Cardiac muscle cell (in vitro differentiated cells and primary cell): ENCODE measurements at regions not wholly inside any gene's neighbourhood (a gene's known extent, or its start where the extent isn't known, plus 50 kb on each side); places are given as distances from the start of the nearest gene placed in this dataset.

Source experiments
- DNase-seq, 2 donors: peaks; one replicate each; pipeline versions ENCODE4 v3.0.0 to v3.0.0-alpha.2; 2010 to 2017; ENCODE audit warnings: low read depth in 1 of 2, low spot score in 1 of 2
- H3K27ac ChIP-seq: fragments of 200-600 bp; sonication (generic); 2 replicates; pipeline ENCODE4 v1.5.1; 2016
- H3K27me3 ChIP-seq: fragments of 200-600 bp; sonication (generic); 2 replicates; pipeline ENCODE4 v1.6.0; 2016; ENCODE audit warnings: control low read depth
- H3K36me3 ChIP-seq: fragments of 200-600 bp; sonication (generic); 2 replicates; pipeline ENCODE4 v1.5.1; 2016; ENCODE audit warnings: control low read depth
- H3K4me1 ChIP-seq: fragments of 200-600 bp; sonication (generic); 2 replicates; pipeline ENCODE4 v1.8.1; 2017; ENCODE audit warnings: low read depth, mild to moderate bottlenecking, mixed run types
- H3K4me3 ChIP-seq: fragments of 200-600 bp; sonication (generic); 2 replicates; pipeline ENCODE4 v1.5.1; 2016; ENCODE audit warnings: mild to moderate bottlenecking
- H3K9me3 ChIP-seq: fragments of 200-600 bp; sonication (generic); 2 replicates; pipeline ENCODE4 v1.5.1; 2017; ENCODE audit warnings: low read depth, mild to moderate bottlenecking, control low read depth
- TF ChIP-seq, protein P1 (sequence below): IDR thresholded peaks from 2 replicates; pipeline ENCODE4 v1.5.1; 2012; ENCODE audit warnings: low read depth, mild to moderate bottlenecking, low read length

GRCh38 chr5:2621631-2622030 lies 129.8 kb downstream of the IRX2 start:
- H3K36me3 ChIP-seq, result no peaks in the 10 kb centered on the region
- H3K9me3 ChIP-seq, result no peaks in the 10 kb centered on the region
- no peak overlapping the region for H3K27ac ChIP-seq
- no peaks in the 10 kb centered on the region for H3K4me1 ChIP-seq
- no peak for DNase-seq
- H3K4me3 ChIP-seq, result no peak overlapping the region
- TF ChIP-seq, protein P1, sequence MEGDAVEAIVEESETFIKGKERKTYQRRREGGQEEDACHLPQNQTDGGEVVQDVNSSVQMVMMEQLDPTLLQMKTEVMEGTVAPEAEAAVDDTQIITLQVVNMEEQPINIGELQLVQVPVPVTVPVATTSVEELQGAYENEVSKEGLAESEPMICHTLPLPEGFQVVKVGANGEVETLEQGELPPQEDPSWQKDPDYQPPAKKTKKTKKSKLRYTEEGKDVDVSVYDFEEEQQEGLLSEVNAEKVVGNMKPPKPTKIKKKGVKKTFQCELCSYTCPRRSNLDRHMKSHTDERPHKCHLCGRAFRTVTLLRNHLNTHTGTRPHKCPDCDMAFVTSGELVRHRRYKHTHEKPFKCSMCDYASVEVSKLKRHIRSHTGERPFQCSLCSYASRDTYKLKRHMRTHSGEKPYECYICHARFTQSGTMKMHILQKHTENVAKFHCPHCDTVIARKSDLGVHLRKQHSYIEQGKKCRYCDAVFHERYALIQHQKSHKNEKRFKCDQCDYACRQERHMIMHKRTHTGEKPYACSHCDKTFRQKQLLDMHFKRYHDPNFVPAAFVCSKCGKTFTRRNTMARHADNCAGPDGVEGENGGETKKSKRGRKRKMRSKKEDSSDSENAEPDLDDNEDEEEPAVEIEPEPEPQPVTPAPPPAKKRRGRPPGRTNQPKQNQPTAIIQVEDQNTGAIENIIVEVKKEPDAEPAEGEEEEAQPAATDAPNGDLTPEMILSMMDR, result no peak
- H3K27me3 ChIP-seq, result no peaks in the 10 kb centered on the region

DNA sequence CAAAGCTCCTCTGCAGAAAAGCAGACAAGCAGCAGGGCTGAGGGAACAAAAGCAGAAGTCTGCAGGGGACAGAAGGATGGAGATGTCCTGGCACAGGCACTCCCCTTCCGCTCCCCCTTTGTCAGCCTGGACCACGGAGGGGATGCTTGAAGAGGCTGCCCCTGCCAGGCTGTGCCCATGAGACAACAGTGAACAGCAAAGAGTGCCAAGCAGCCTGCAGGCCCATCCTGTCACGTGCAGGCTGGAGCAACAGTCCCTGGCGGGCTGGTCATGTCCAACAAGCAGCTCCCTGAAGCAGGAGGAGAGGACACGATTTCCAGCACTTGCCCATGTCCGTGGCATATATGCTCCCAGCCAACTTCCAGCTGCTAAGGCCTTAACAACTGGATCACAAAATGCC lies 132.3 kb downstream of the IRX2 start:
- TF ChIP-seq, protein P1, result no peak
- Histone ChIP-seq H3K27me3 (no peaks in the 10 kb centered on the region), H3K4me3 (no peak overlapping the region), H3K27ac (no peak overlapping the region), H3K4me1 (no peaks in the 10 kb centered on the region), H3K36me3 (no peaks in the 10 kb centered on the region), H3K9me3 (no peaks in the 10 kb centered on the region)
- DNase-seq, result no peak

DNA sequence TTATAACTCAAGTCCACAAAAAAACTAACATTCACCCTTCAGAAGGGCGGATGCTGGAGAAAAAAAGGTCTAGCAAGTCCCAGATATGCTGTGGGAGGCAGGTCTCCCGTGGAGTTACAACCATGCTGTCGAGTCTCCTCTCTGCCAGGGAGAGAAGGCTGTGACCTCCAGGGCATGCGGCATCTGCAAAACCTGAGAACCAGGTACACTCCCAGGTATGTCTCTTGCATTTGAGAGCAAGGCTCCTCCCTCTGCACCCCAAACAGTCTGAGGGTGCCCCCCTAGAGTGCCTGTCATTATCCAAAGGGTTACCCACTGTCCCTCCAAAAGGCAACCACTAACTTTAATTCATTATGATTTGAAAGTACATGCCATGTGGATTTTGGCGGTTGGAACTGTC lies 134.0 kb downstream of the IRX2 start:
- Histone ChIP-seq H3K27me3 (no peaks in the 10 kb centered on the region), H3K9me3 (no peaks in the 10 kb centered on the region), H3K4me3 (no peak overlapping the region), H3K36me3 (no peaks in the 10 kb centered on the region), H3K4me1 (no peaks in the 10 kb centered on the region), H3K27ac (no peak overlapping the region)
- TF ChIP-seq, protein P1, result no peak
- no peak for DNase-seq

DNA sequence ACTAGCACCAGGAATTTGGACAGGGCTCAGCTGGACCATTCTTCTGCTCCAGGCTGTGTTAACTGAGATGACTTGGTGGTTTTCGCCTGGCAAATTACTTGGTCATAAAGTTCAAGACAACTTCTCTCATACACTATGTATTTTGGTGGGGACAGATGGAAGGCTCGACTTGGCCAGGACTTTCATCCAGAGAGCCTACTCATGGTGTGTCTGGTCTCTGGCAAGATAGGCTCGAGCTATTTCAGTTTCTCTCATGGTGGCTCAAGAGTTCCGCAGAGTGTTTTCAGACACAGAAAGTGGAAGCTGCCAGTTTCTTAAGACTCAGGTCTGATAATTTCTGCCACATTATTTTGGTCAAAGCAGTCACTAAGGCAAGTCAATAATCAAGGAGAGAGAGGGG lies 135.6 kb downstream of the IRX2 start:
- DNase-seq, result no peak
- Histone ChIP-seq H3K27me3 (no peaks in the 10 kb centered on the region), H3K4me1 (no peaks in the 10 kb centered on the region), H3K27ac (no peak overlapping the region), H3K4me3 (no peak overlapping the region), H3K36me3 (no peaks in the 10 kb centered on the region), H3K9me3 (no peaks in the 10 kb centered on the region)
- TF ChIP-seq, protein P1, result no peak

GRCh38 chr5:2614571-2614970 lies 136.9 kb downstream of the IRX2 start:
- H3K4me1 ChIP-seq, result no peaks in the 10 kb centered on the region
- no peak for DNase-seq
- H3K9me3 ChIP-seq, result no peaks in the 10 kb centered on the region
- TF ChIP-seq, protein P1, result no peak
- no peak overlapping the region for H3K27ac ChIP-seq
- no peaks in the 10 kb centered on the region for H3K27me3 ChIP-seq
- H3K4me3 ChIP-seq, result no peak overlapping the region
- H3K36me3 ChIP-seq, result no peaks in the 10 kb centered on the region

DNA sequence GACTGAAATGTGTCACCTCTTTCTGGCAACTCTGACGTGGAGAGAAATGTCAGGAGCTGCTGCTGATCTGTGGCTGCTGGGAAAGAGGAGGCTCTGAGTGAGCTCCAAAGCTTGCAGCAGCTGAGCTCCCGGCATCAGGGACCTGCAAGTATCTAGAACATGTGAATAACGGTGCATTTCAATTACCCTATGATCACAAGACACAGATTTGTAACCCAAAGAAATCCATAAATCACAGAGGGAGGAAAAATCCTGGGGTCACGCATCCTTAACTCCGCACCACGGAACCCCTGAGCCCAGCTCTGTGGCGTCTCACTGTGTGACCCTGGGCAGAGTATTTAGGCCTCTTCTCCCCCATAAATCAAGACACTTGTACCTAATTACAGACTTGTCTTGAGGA lies 139.8 kb downstream of the IRX2 start:
- H3K4me3 ChIP-seq, result no peak overlapping the region
- H3K9me3 ChIP-seq, result no peaks in the 10 kb centered on the region
- H3K36me3 ChIP-seq, result no peaks in the 10 kb centered on the region
- DNase-seq, result no peak
- no peaks in the 10 kb centered on the region for H3K27me3 ChIP-seq
- TF ChIP-seq, protein P1, result no peak
- H3K27ac ChIP-seq, result no peak overlapping the region
- no peaks in the 10 kb centered on the region for H3K4me1 ChIP-seq
